Keratinocyte (primary cell): ENCODE measurements at regions not wholly inside any gene's neighbourhood (a gene's known extent, or its start where the extent isn't known, plus 50 kb on each side); places are given as distances from the start of the nearest gene placed in this dataset.

ENCODE experiments used
- DNase-seq: peaks from one replicate; pipeline ENCODE4 v3.0.0-alpha.2; 2011; ENCODE audit warnings: low read depth, missing footprints, low spot score
- FAIRE-seq: peaks from 2 replicates; lab custom pipeline; 2011; peaks lifted over from hg19 to GRCh38; lab: Jason Lieb, UNC
- H2AFZ ChIP-seq: 2 replicates; pipeline ENCODE4 v1.6.0; 2012; ENCODE audit warnings: low read length, control low read depth, inconsistent platforms; ENCODE audit not compliant: control insufficient read depth
- H3K27ac ChIP-seq: 2 replicates; pipeline ENCODE4 v1.5.1; 2011; ENCODE audit warnings: low read length; ENCODE audit not compliant: control insufficient read depth, insufficient read depth
- H3K27me3 ChIP-seq: 3 replicates; pipeline ENCODE4 v1.6.0; 2011; ENCODE audit warnings: low read length; ENCODE audit not compliant: control insufficient read depth, insufficient read depth; ENCODE audit errors: extremely low read depth
- H3K36me3 ChIP-seq, 2 experiments: 2 replicates in 1 of 2; 3 replicates in 1 of 2; pipeline ENCODE4 v1.5.1; 2011; ENCODE audit warnings: low read length in 2 of 2, mild to moderate bottlenecking in 1 of 2; ENCODE audit not compliant: control insufficient read depth in 2 of 2, insufficient read depth in 2 of 2; ENCODE audit errors: extremely low read depth in 1 of 2
- H3K4me1 ChIP-seq: 3 replicates; pipeline ENCODE4 v1.5.1; 2011; ENCODE audit warnings: low read length; ENCODE audit not compliant: control insufficient read depth, insufficient read depth; ENCODE audit errors: extremely low read depth
- H3K4me2 ChIP-seq: 3 replicates; pipeline ENCODE4 v1.6.0; 2011; ENCODE audit warnings: low read depth, low read length; ENCODE audit not compliant: control insufficient read depth, insufficient read depth; ENCODE audit errors: extremely low read depth
- H3K4me3 ChIP-seq, 3 experiments: fragments of 200-600 bp in 1 of 3; sonication (generic) in 1 of 3; 2 replicates in 2 of 3; 3 replicates in 1 of 3; pipeline ENCODE4 v1.5.1; 2011 to 2016; ENCODE audit warnings: low read length in 3 of 3, mild to moderate bottlenecking in 3 of 3, control low read depth in 2 of 3, inconsistent platforms in 1 of 3, low read depth in 1 of 3, mixed read lengths in 1 of 3, mixed run types in 1 of 3, moderate library complexity in 1 of 3; ENCODE audit not compliant: control insufficient read depth in 2 of 3, insufficient read depth in 2 of 3; ENCODE audit errors: extremely low read depth in 1 of 3
- H3K79me2 ChIP-seq: 2 replicates; pipeline ENCODE4 v1.6.0; 2012; ENCODE audit warnings: low read length; ENCODE audit not compliant: control insufficient read depth, insufficient read depth
- H3K9ac ChIP-seq: 3 replicates; pipeline ENCODE4 v1.6.0; 2011; ENCODE audit warnings: low read length; ENCODE audit not compliant: control insufficient read depth, insufficient read depth; ENCODE audit errors: extremely low read depth
- H3K9me1 ChIP-seq: 3 replicates; pipeline ENCODE4 v1.6.0; 2011; ENCODE audit warnings: low read length; ENCODE audit not compliant: control insufficient read depth, insufficient read depth; ENCODE audit errors: extremely low read depth
- H3K9me3 ChIP-seq: 2 replicates; pipeline ENCODE4 v1.5.1; 2012; ENCODE audit warnings: low read depth, low read length; ENCODE audit not compliant: control insufficient read depth
- H4K20me1 ChIP-seq: 3 replicates; pipeline ENCODE4 v1.6.0; 2011; ENCODE audit warnings: low read length; ENCODE audit not compliant: control insufficient read depth, insufficient read depth; ENCODE audit errors: extremely low read depth
- CTCF ChIP-seq, 3 experiments: IDR thresholded peaks in 1 of 3; conservative IDR thresholded peaks in 1 of 3; optimal IDR thresholded peaks in 1 of 3; 2 replicates in 2 of 3; 3 replicates in 1 of 3; pipeline versions ENCODE3 to v1.5.1; 2011; ENCODE audit warnings: low read length in 3 of 3, mild to moderate bottlenecking in 3 of 3, moderate library complexity in 2 of 3, control low read depth in 1 of 3, inconsistent platforms in 1 of 3; ENCODE audit not compliant: insufficient read depth in 2 of 3; ENCODE audit errors: extremely low read depth in 1 of 3
- EZH2 ChIP-seq: IDR thresholded peaks from one replicate; pipeline ENCODE4 v1.6.1; 2012; ENCODE audit warnings: inconsistent platforms, mild to moderate bottlenecking, low read length, moderate library complexity
- dilution Hi-C: fragments of 300-500 bp; cut with MboI; formaldehyde crosslinking; loops from one replicate; pipeline ENCODE4 v1.7.0; 2020; ENCODE audit warnings: low sequenced_read_pairs; ENCODE audit not compliant: extremely low pct_ligation_motif_present

GRCh38 chr13:106008540-106008939 is 526.9 kb downstream of the EFNB2 start:
- FAIRE-seq (no peak), DNase-seq (no peak)
- no peak overlapping the region for H2AFZ ChIP-seq
- H3K9me3 ChIP-seq = no peaks in the 10 kb centered on the region
- dilution Hi-C loops = no loop called here
- no peak overlapping the region for H3K4me2 ChIP-seq
- H3K4me3 ChIP-seq = no peak overlapping the region
- no peaks in the 10 kb centered on the region for H3K79me2 ChIP-seq
- no peaks in the 10 kb centered on the region for H3K4me1 ChIP-seq
- no peaks in the 10 kb centered on the region for H3K9me1 ChIP-seq
- TF ChIP-seq CTCF (optimal IDR thresholded peaks at IDR 0.05 in 1 of 3, IDR thresholded peaks at IDR 0.05 in 1 of 3, conservative IDR thresholded peaks at IDR 0.05 in 1 of 3; ENCODE audit: extremely low read depth in 1 of 3, insufficient read depth in 2 of 3, low read length in 3 of 3) (no peak), EZH2 (no peak)
- no peaks in the 10 kb centered on the region for H3K36me3 ChIP-seq
- H3K27me3 ChIP-seq = no peaks in the 10 kb centered on the region
- no peak overlapping the region for H3K9ac ChIP-seq
- H3K27ac ChIP-seq = no peak overlapping the region
- no peaks in the 10 kb centered on the region for H4K20me1 ChIP-seq

- no peaks in the 10 kb centered on the region for H3K79me2 ChIP-seq
- no peaks in the 10 kb centered on the region for H3K36me3 ChIP-seq
- H2AFZ ChIP-seq = no peak overlapping the region
- DNase-seq (no peak), FAIRE-seq (no peak)
- H3K4me3 ChIP-seq = no peak overlapping the region
- no peak overlapping the region for H3K4me2 ChIP-seq
- H3K9ac ChIP-seq = no peak overlapping the region
- no peaks in the 10 kb centered on the region for H3K9me3 ChIP-seq
- no peak overlapping the region for H3K27ac ChIP-seq
- H4K20me1 ChIP-seq = no peaks in the 10 kb centered on the region
- H3K27me3 ChIP-seq = no peaks in the 10 kb centered on the region
- dilution Hi-C loops = no loop called here
- H3K4me1 ChIP-seq = no peaks in the 10 kb centered on the region
- TF ChIP-seq EZH2 (no peak), CTCF (optimal IDR thresholded peaks at IDR 0.05 in 1 of 3, IDR thresholded peaks at IDR 0.05 in 1 of 3, conservative IDR thresholded peaks at IDR 0.05 in 1 of 3; ENCODE audit: extremely low read depth in 1 of 3, insufficient read depth in 2 of 3, low read length in 3 of 3) (no peak)
- no peaks in the 10 kb centered on the region for H3K9me1 ChIP-seq
Observed at GRCh38 chr13:106007156-106007555, 528.3 kb downstream of the EFNB2 start.
